ENCODE measurements at regions not wholly inside any gene's neighbourhood (a gene's known extent, or its start where the extent isn't known, plus 50 kb on each side); places are given as distances from the start of the nearest gene placed in this dataset.
"Not testable (repeated sequence)": the region's sequence is repeated elsewhere in the genome, so short reads cannot be mapped to it uniquely, and the experiment has no call there.

DNA sequence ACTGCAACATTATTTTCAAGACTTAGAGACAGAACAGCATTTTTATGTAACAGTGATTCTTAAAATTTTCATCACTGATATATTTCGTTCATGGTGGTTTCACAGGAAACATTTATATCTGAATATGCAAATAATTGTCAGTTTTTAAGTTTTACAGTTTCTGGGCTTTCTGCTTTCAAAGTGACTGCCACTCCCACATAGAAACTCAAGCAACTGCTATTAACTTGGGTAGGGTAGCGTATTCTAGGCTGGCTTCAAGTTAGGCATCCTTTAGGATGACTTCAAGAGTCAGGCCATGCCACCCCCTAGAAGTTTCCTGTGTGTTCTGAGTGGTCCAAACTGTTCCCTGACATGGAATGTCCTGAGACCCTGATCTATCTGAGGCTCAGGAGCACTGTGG, 123.6 kb upstream of the TSPAN8 start:
- no peak overlapping the region for H3K27ac ChIP-seq (ENCODE audit: low read depth, low read length)
- no peaks in the 10 kb centered on the region for H3K27me3 ChIP-seq (ENCODE audit: control insufficient read depth, insufficient read depth, low read length)
- H3K36me3 ChIP-seq (ENCODE audit: control insufficient read depth, insufficient read depth, low read length): no peaks in the 10 kb centered on the region
- no peak overlapping the region for H3K4me3 ChIP-seq (ENCODE audit: low read depth, low read length)
- H3K4me1 ChIP-seq (ENCODE audit: control insufficient read depth, insufficient read depth, low read length): no peaks in the 10 kb centered on the region
- no peaks in the 10 kb centered on the region for H3K9me3 ChIP-seq (ENCODE audit: control insufficient read depth, insufficient read depth, low read length)
- WGBS (ENCODE audit: insufficient coverage): no CpG with 5 or more reads among the region's 2 CpGs
- no peak for DNase-seq (ENCODE audit: low read depth in 4 of 6, low spot score in 6 of 6)

DNA sequence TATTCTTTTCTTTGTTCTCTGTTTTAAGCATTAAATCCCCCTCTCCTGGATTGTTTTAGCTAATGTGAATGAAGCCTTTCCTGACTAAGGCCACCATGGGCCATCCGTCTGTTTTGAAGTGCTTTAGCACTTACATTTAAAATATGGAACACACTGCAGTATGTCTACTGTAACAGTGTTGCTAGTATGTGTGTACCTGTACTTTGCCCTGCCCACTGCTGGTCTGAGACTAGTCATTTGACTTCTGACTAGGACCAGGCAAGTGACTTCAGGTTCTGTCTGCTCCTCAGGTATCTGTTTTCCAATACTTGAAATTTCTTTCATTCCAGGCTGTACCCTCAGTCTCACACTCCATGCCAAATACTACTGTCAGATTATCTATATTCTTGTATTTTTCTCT, 120.1 kb upstream of the TSPAN8 start:
- no CpG with 5 or more reads among the region's 1 CpG for WGBS (ENCODE audit: insufficient coverage)
- Histone ChIP-seq H3K36me3 (ENCODE audit: control insufficient read depth, insufficient read depth, low read length) (no peaks in the 10 kb centered on the region), H3K27ac (ENCODE audit: low read depth, low read length) (no peak overlapping the region), H3K9me3 (ENCODE audit: control insufficient read depth, insufficient read depth, low read length) (no peaks in the 10 kb centered on the region), H3K27me3 (ENCODE audit: control insufficient read depth, insufficient read depth, low read length) (no peaks in the 10 kb centered on the region), H3K4me1 (ENCODE audit: control insufficient read depth, insufficient read depth, low read length) (no peaks in the 10 kb centered on the region), H3K4me3 (ENCODE audit: low read depth, low read length) (no peak overlapping the region)
- DNase-seq (ENCODE audit: low read depth in 4 of 6, low spot score in 6 of 6): no peak

DNA sequence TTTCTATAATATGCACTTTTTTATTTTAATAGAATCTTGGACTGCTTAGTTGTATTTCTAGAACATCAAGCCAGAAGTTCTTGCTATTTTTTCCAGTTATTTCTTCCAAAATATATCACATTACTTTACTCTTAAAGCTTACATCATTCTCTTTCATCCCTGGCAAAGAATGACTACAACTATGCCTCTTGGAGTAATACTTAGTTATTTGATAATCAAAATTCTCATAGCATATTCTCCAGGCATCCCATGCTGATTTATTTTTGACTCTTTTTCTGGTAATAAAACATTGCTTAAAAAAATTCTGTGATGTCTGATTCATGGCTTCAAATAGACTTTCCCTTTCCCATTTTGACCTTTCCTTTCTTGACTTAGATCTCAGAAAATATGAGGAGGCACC, 118.7 kb upstream of the TSPAN8 start:
- no peaks in the 10 kb centered on the region for H3K36me3 ChIP-seq (ENCODE audit: control insufficient read depth, insufficient read depth, low read length)
- DNase-seq (ENCODE audit: low read depth in 4 of 6, low spot score in 6 of 6): no peak

DNA sequence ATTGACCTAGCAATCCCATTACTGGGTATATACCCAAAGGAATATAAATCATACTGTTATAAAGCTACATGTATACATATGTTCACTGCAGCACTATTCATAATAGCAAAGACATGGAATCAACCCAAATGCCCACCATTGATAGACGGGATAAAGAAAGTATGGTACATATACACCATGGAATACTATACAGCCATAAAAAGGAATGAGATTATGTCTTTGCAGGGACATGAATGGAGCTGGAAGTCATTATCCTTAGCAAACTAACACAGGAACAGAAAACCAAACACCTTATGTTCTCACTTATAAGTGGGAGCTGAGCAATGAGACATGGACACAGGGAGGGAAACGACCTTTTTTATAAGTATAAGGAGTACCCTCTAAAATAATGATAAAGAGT, 113.0 kb upstream of the TSPAN8 start:
- H3K9me3 ChIP-seq (ENCODE audit: control insufficient read depth, insufficient read depth, low read length); H3K27me3 ChIP-seq (ENCODE audit: control insufficient read depth, insufficient read depth, low read length); H3K36me3 ChIP-seq (ENCODE audit: control insufficient read depth, insufficient read depth, low read length); H3K4me1 ChIP-seq (ENCODE audit: control insufficient read depth, insufficient read depth, low read length); H3K27ac ChIP-seq (ENCODE audit: low read depth, low read length); DNase-seq (ENCODE audit: low read depth in 4 of 6, low spot score in 6 of 6); H3K4me3 ChIP-seq (ENCODE audit: low read depth, low read length): not testable (repeated sequence)
- WGBS (ENCODE audit: insufficient coverage): no CpG with 5 or more reads among the region's 2 CpGs

More for the DNA sequence above, 118.7 kb upstream of the TSPAN8 start:
- no peaks in the 10 kb centered on the region for H3K27me3 ChIP-seq (ENCODE audit: control insufficient read depth, insufficient read depth, low read length)
- no peaks in the 10 kb centered on the region for H3K9me3 ChIP-seq (ENCODE audit: control insufficient read depth, insufficient read depth, low read length)
- no peak overlapping the region for H3K27ac ChIP-seq (ENCODE audit: low read depth, low read length)
- H3K4me1 ChIP-seq (ENCODE audit: control insufficient read depth, insufficient read depth, low read length): no peaks in the 10 kb centered on the region
- no peak overlapping the region for H3K4me3 ChIP-seq (ENCODE audit: low read depth, low read length)

DNA sequence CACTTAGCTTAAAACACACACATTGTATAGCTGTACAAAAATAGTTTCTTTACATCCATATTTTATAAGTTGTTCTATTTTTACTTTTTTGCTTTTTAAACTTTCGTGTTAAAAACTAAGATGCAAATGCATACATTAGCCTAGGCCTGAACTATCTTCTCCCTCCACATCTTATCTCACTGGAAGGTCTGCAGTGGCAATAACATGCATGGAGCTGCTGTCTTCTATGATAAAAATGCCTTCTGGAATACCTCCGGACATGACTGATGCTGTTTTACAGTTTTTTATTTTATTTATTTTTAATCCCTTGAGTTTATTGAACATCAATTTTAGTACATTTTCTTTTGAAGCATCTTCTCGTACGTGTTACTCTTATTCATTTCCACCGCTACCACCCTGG, 112.3 kb upstream of the TSPAN8 start:
- no peak for DNase-seq (ENCODE audit: low read depth in 4 of 6, low spot score in 6 of 6)
- no peaks in the 10 kb centered on the region for H3K4me1 ChIP-seq (ENCODE audit: control insufficient read depth, insufficient read depth, low read length)
- H3K9me3 ChIP-seq (ENCODE audit: control insufficient read depth, insufficient read depth, low read length): no peaks in the 10 kb centered on the region
- no peaks in the 10 kb centered on the region for H3K36me3 ChIP-seq (ENCODE audit: control insufficient read depth, insufficient read depth, low read length)
- WGBS (ENCODE audit: insufficient coverage): no CpG with 5 or more reads among the region's 5 CpGs
- no peak overlapping the region for H3K27ac ChIP-seq (ENCODE audit: low read depth, low read length)
- H3K27me3 ChIP-seq (ENCODE audit: control insufficient read depth, insufficient read depth, low read length): no peaks in the 10 kb centered on the region
- H3K4me3 ChIP-seq (ENCODE audit: low read depth, low read length): no peak overlapping the region

DNA sequence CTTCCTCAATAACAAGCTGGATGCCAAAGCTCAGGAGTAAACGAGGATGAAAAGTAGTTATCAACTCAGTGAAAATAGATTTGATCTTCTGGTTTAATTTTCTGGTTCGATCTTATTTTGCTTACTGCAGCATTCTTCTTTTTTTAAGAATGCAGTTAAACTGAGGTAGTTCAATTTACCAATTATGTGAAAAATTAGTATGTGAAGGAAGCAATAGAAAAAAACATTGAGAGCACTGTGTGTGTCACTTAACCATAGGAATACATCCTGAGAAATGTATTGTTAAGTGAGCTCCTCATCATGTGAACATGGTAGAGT, 111.4 kb upstream of the TSPAN8 start:
- Histone ChIP-seq H3K4me1 (ENCODE audit: control insufficient read depth, insufficient read depth, low read length) (no peaks in the 10 kb centered on the region), H3K27me3 (ENCODE audit: control insufficient read depth, insufficient read depth, low read length) (no peaks in the 10 kb centered on the region), H3K27ac (ENCODE audit: low read depth, low read length) (no peak overlapping the region), H3K9me3 (ENCODE audit: control insufficient read depth, insufficient read depth, low read length) (no peaks in the 10 kb centered on the region), H3K36me3 (ENCODE audit: control insufficient read depth, insufficient read depth, low read length) (no peaks in the 10 kb centered on the region), H3K4me3 (ENCODE audit: low read depth, low read length) (no peak overlapping the region)
- no peak for DNase-seq (ENCODE audit: low read depth in 4 of 6, low spot score in 6 of 6)
- WGBS (ENCODE audit: insufficient coverage): no CpG with 5 or more reads among the region's 2 CpGs

DNA sequence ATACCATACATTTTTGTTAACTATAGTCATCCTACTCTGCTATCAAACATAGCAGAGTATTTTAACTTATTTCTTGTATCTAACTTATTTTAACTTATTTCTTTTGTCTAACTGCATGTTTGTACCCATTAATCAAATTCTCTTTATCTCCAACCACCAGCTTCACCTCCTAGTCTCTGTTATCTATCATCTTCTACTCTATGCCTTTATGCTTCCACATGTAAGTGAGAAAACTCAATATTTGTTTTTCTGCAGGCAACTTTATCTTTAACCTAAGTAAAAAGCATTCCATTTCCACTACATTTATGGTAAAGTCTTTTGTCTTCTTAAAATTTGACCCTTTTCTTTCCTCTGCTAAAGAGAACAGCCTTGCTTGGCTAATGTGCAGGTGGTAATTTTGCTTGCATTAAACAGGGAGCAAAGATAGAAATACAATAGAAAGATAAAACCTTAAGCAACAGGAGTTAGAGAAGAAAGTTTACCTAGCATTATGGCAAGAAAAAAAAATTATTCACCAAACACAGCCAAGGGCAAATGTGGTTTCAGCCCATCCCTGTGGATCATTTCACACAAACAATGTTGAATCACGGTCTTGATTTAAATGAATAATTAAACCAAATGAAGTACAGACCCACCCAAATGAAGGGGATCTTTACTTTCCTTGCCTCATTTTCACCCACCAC, 110.9 kb upstream of the TSPAN8 start:
- Histone ChIP-seq H3K27ac (ENCODE audit: low read depth, low read length) (no peak overlapping the region), H3K9me3 (ENCODE audit: control insufficient read depth, insufficient read depth, low read length) (no peaks in the 10 kb centered on the region), H3K27me3 (ENCODE audit: control insufficient read depth, insufficient read depth, low read length) (no peaks in the 10 kb centered on the region), H3K4me1 (ENCODE audit: control insufficient read depth, insufficient read depth, low read length) (no peaks in the 10 kb centered on the region), H3K4me3 (ENCODE audit: low read depth, low read length) (no peak overlapping the region), H3K36me3 (ENCODE audit: control insufficient read depth, insufficient read depth, low read length) (no peaks in the 10 kb centered on the region)
- no peak for DNase-seq (ENCODE audit: low read depth in 4 of 6, low spot score in 6 of 6)
- no CpG with 5 or more reads among the region's 1 CpG for WGBS (ENCODE audit: insufficient coverage)

DNA sequence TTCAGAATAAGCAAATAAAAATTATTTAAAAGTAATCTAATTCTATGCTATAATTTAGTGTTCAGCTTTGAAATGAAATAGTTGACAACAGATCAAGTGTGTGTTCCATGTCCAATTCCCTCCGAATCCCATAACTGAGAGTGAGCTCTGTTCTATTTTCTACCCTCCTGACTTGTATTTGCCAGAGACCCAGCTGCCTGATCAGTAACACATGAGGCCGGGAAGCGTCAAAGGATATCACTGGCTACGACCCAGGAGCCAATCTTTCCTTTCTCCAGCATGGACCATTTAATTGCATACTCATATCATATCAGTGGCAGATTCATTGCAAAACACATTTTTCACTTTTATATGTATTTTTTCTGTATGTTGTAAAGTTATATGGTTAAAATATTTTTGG, 108.8 kb upstream of the TSPAN8 start:
- H3K4me3 ChIP-seq (ENCODE audit: low read depth, low read length): no peak overlapping the region
- peak in 1 of 6 donors; percentile 2 for DNase-seq (ENCODE audit: low read depth in 4 of 6, low spot score in 6 of 6)
- WGBS (ENCODE audit: insufficient coverage): 79% methylated on average over 4 of the region's 4 CpGs

DNA sequence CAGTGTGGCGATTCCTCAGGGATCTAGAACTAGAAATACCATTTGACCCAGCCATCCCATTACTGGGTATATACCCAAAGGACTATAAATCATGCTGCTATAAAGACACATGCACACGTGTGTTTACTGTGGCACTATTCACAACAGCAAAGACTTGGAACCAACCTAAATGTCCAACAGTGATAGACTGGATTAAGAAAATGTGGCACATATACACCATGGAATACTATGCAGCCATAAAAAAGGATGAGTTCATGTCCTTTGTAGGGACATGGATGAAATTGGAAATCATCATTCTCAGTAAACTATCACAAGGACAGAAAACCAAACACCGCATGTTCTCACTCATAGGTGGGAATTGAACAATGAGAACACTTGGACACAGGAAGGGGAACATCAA, 107.9 kb upstream of the TSPAN8 start:
- not testable (repeated sequence) for H3K27me3 ChIP-seq (ENCODE audit: control insufficient read depth, insufficient read depth, low read length); H3K4me1 ChIP-seq (ENCODE audit: control insufficient read depth, insufficient read depth, low read length); H3K4me3 ChIP-seq (ENCODE audit: low read depth, low read length); DNase-seq (ENCODE audit: low read depth in 4 of 6, low spot score in 6 of 6); H3K27ac ChIP-seq (ENCODE audit: low read depth, low read length); H3K36me3 ChIP-seq (ENCODE audit: control insufficient read depth, insufficient read depth, low read length); H3K9me3 ChIP-seq (ENCODE audit: control insufficient read depth, insufficient read depth, low read length)
- no CpG with 5 or more reads among the region's 3 CpGs for WGBS (ENCODE audit: insufficient coverage)

More for the DNA sequence above, 108.8 kb upstream of the TSPAN8 start:
- no peaks in the 10 kb centered on the region for H3K36me3 ChIP-seq (ENCODE audit: control insufficient read depth, insufficient read depth, low read length)
- H3K4me1 ChIP-seq (ENCODE audit: control insufficient read depth, insufficient read depth, low read length): no peaks in the 10 kb centered on the region
- no peaks in the 10 kb centered on the region for H3K9me3 ChIP-seq (ENCODE audit: control insufficient read depth, insufficient read depth, low read length)
- no peaks in the 10 kb centered on the region for H3K27me3 ChIP-seq (ENCODE audit: control insufficient read depth, insufficient read depth, low read length)
- H3K27ac ChIP-seq (ENCODE audit: low read depth, low read length): no peak overlapping the region

DNA sequence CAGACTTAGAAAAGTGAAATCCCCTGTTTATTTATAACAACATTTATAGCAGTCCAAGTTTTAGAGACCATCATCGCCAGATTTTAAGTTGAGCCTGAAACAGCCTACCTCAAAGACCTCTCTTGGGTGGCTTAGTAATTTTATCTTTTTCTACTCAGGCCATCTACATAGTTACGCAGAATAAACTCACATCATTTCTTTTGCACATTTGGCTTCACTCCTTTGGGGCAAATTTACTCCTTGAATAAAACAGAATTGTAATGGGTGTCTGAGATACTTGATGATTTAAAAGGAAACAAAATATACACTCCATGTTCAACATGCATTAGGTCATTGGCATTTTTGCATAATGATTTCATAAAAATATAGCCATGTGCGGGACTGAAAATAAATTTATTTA, 104.7 kb upstream of the TSPAN8 start:
- no CpG with 5 or more reads among the region's 3 CpGs for WGBS (ENCODE audit: insufficient coverage)
- H3K9me3 ChIP-seq (ENCODE audit: control insufficient read depth, insufficient read depth, low read length): no peaks in the 10 kb centered on the region
- H3K27me3 ChIP-seq (ENCODE audit: control insufficient read depth, insufficient read depth, low read length): no peaks in the 10 kb centered on the region
- DNase-seq (ENCODE audit: low read depth in 4 of 6, low spot score in 6 of 6): no peak
- H3K4me3 ChIP-seq (ENCODE audit: low read depth, low read length): no peak overlapping the region
- H3K4me1 ChIP-seq (ENCODE audit: control insufficient read depth, insufficient read depth, low read length): no peaks in the 10 kb centered on the region
- H3K36me3 ChIP-seq (ENCODE audit: control insufficient read depth, insufficient read depth, low read length): no peaks in the 10 kb centered on the region
- H3K27ac ChIP-seq (ENCODE audit: low read depth, low read length): no peak overlapping the region

Measured in spinal cord (tissue), 9 donors.